ENCODE measurements at regions not wholly inside any gene's neighbourhood (a gene's known extent, or its start where the extent isn't known, plus 50 kb on each side); places are given as distances from the start of the nearest gene placed in this dataset.

DNA sequence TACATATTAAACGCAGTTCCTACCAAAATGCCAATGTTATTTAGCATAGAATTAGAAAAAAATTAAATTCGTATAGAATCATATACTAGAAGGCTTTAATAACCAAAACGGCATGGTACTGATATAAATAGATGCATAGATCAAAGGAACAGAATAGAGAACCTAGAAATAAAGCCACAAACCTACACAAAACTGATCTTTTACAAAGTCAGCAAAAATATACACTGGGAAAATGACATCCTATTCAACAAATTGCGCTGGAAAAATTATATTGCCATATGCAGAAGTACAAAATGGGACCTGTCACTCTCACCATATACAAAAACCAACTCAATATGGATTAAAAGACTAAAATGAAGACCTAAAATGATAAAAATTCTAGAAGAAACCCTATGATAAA, 1882.6 kb downstream of the TP53TG3F start:
- Histone ChIP-seq H3K79me2 (ENCODE audit: insufficient read depth, low read length) (no peaks in the 10 kb centered on the region), H3K9ac (ENCODE audit: low read length) (no peak overlapping the region), H4K20me1 (ENCODE audit: insufficient read depth, low read length) (no peaks in the 10 kb centered on the region), H3K4me2 (ENCODE audit: low read length) (no peak overlapping the region), H3K4me3 (ENCODE audit: low read depth, low read length, poor library complexity, severe bottlenecking) (no peak overlapping the region), H3K9me3 (ENCODE audit: low read length) (no peaks in the 10 kb centered on the region), H3K36me3 (ENCODE audit: insufficient read depth, low read length) (no peaks in the 10 kb centered on the region), H3K4me1 (ENCODE audit: insufficient read depth, low read length, severe bottlenecking) (no peaks in the 10 kb centered on the region), H3K27me3 (ENCODE audit: insufficient read depth, low read length) (no peaks in the 10 kb centered on the region), H3K27ac (ENCODE audit: low read depth, low read length, poor library complexity, severe bottlenecking) (no peak overlapping the region), H3F3A (ENCODE audit: insufficient read depth, low read length) (no peaks in the 10 kb centered on the region), H2AFZ (ENCODE audit: low read length) (no peak overlapping the region), H3K9me2 (ENCODE audit: low read depth, low read length) (no peaks in the 10 kb centered on the region)
- TF ChIP-seq, protein P1, sequence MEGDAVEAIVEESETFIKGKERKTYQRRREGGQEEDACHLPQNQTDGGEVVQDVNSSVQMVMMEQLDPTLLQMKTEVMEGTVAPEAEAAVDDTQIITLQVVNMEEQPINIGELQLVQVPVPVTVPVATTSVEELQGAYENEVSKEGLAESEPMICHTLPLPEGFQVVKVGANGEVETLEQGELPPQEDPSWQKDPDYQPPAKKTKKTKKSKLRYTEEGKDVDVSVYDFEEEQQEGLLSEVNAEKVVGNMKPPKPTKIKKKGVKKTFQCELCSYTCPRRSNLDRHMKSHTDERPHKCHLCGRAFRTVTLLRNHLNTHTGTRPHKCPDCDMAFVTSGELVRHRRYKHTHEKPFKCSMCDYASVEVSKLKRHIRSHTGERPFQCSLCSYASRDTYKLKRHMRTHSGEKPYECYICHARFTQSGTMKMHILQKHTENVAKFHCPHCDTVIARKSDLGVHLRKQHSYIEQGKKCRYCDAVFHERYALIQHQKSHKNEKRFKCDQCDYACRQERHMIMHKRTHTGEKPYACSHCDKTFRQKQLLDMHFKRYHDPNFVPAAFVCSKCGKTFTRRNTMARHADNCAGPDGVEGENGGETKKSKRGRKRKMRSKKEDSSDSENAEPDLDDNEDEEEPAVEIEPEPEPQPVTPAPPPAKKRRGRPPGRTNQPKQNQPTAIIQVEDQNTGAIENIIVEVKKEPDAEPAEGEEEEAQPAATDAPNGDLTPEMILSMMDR (IDR thresholded peaks at IDR 0.05; ENCODE audit: low read length): no peak
- TF ChIP-seq EZH2 (IDR thresholded peaks at IDR 0.05; ENCODE audit: borderline replicate concordance, low read length): no peak

DNA sequence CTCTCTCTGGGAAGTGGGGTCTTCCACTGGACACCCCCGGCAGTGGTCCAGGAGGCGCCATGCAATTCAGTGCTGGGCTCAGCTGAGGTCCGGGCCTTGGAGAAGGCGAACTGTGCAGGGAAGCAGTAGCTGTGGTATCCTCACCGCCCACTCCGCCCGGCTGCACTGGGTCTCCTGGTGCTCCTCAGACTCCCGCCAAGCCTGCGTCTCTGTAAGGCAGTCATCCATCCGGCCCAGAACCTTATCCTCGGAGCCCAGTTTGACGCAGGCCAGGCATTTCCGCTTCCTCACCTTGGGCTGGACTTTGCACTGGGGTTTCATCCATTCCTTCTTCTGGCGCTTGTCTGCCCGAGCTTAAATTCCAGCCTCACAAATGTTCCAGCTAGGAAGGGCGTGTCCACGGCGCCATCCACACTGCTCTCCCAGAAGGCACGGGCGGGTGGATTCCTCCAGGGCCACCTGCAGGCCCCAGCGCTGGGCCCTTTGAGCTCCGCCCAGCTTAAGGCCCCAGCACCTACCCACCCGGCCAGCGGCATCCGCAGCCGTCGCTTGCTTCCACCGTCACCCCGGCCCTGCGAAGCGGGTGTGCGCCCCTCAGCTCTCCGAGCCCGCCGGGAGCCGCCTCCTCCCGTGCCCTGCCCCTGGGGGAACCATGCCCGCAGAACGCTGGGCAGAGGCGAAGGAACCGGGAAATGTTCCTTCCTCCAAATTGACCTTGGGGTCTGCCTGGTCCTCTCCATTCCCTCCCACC, 1884.8 kb downstream of the TP53TG3F start:
- Histone ChIP-seq H3K4me1 (ENCODE audit: insufficient read depth, low read length, severe bottlenecking) (no peaks in the 10 kb centered on the region), H3K9me2 (ENCODE audit: low read depth, low read length) (no peaks in the 10 kb centered on the region), H4K20me1 (ENCODE audit: insufficient read depth, low read length) (no peaks in the 10 kb centered on the region), H3F3A (ENCODE audit: insufficient read depth, low read length) (no peaks in the 10 kb centered on the region), H3K27me3 (ENCODE audit: insufficient read depth, low read length) (no peaks in the 10 kb centered on the region), H3K9me3 (ENCODE audit: low read length) (no peaks in the 10 kb centered on the region), H3K4me2 (ENCODE audit: low read length) (no peak overlapping the region), H2AFZ (ENCODE audit: low read length) (no peak overlapping the region), H3K36me3 (ENCODE audit: insufficient read depth, low read length) (no peaks in the 10 kb centered on the region), H3K4me3 (ENCODE audit: low read depth, low read length, poor library complexity, severe bottlenecking) (no peak overlapping the region), H3K27ac (ENCODE audit: low read depth, low read length, poor library complexity, severe bottlenecking) (no peak overlapping the region), H3K9ac (ENCODE audit: low read length) (no peak overlapping the region), H3K79me2 (ENCODE audit: insufficient read depth, low read length) (no peaks in the 10 kb centered on the region)
- TF ChIP-seq EZH2 (IDR thresholded peaks at IDR 0.05; ENCODE audit: borderline replicate concordance, low read length): no peak
- TF ChIP-seq, protein P1 (IDR thresholded peaks at IDR 0.05; ENCODE audit: low read length): no peak

DNA sequence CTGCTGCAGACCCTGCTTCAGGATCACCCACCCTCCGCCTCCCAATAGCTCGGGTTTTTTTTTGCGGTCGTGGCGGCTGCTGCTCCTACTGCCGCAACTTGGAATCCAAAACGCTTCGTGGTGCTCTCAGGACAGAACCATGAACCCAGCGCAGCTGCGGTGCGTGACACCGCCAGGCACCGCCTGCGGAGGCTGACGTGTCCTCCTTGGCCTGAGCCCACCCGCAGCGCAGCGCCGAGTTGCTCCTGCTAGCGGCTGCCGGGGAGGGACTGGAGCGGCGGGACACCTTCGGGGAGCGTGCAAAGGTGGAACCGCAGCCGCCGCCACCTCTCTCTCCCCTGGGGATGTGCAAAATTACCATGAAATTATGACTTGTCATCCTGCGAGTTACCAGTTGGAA, 1893.0 kb downstream of the TP53TG3F start:
- Histone ChIP-seq H3K79me2 (ENCODE audit: insufficient read depth, low read length) (no peaks in the 10 kb centered on the region), H3K27ac (ENCODE audit: low read depth, low read length, poor library complexity, severe bottlenecking) (no peak overlapping the region), H3K9ac (ENCODE audit: low read length) (no peak overlapping the region), H3K4me3 (ENCODE audit: low read depth, low read length, poor library complexity, severe bottlenecking) (no peak overlapping the region), H3K27me3 (ENCODE audit: insufficient read depth, low read length) (no peaks in the 10 kb centered on the region), H3K36me3 (ENCODE audit: insufficient read depth, low read length) (no peaks in the 10 kb centered on the region), H3K9me3 (ENCODE audit: low read length) (no peaks in the 10 kb centered on the region), H3K4me1 (ENCODE audit: insufficient read depth, low read length, severe bottlenecking) (no peaks in the 10 kb centered on the region), H2AFZ (ENCODE audit: low read length) (no peak overlapping the region), H3K4me2 (ENCODE audit: low read length) (no peak overlapping the region), H3K9me2 (ENCODE audit: low read depth, low read length) (no peaks in the 10 kb centered on the region), H4K20me1 (ENCODE audit: insufficient read depth, low read length) (no peaks in the 10 kb centered on the region), H3F3A (ENCODE audit: insufficient read depth, low read length) (no peaks in the 10 kb centered on the region)
- TF ChIP-seq, protein P1 (IDR thresholded peaks at IDR 0.05; ENCODE audit: low read length): no peak
- TF ChIP-seq EZH2 (IDR thresholded peaks at IDR 0.05; ENCODE audit: borderline replicate concordance, low read length): no peak

Data from OCI-LY1 (cell line).